Astrocyte (in vitro differentiated cells and primary cell): ENCODE measurements at regions not wholly inside any gene's neighbourhood (a gene's known extent, or its start where the extent isn't known, plus 50 kb on each side); places are given as distances from the start of the nearest gene placed in this dataset.

Source experiments
- DNase-seq: peaks from one replicate; pipeline ENCODE4 v3.0.0-alpha.2; 2010; ENCODE audit warnings: low read depth
- FAIRE-seq: peaks from 2 replicates; lab custom pipeline; 2011; peaks lifted over from hg19 to GRCh38; lab: Jason Lieb, UNC
- H2AFZ ChIP-seq: 2 replicates; pipeline ENCODE4 v1.6.0; 2012; ENCODE audit warnings: low read depth, low read length, inconsistent platforms
- H3K27ac ChIP-seq: 2 replicates; pipeline ENCODE4 v1.5.1; 2011; ENCODE audit warnings: low read depth, low read length, inconsistent platforms
- H3K27me3 ChIP-seq: 2 replicates; pipeline ENCODE4 v1.6.0; 2011; ENCODE audit warnings: low read length, inconsistent platforms; ENCODE audit not compliant: insufficient read depth
- H3K36me3 ChIP-seq: 2 replicates; pipeline ENCODE4 v1.5.1; 2011; ENCODE audit warnings: low read length, inconsistent platforms; ENCODE audit not compliant: insufficient read depth
- H3K4me1 ChIP-seq: 2 replicates; pipeline ENCODE4 v1.5.1; 2011; ENCODE audit warnings: low read length, inconsistent platforms; ENCODE audit not compliant: insufficient read depth
- H3K4me2 ChIP-seq: 2 replicates; pipeline ENCODE4 v1.6.0; 2012; ENCODE audit warnings: low read length, inconsistent platforms
- H3K4me3 ChIP-seq: 2 replicates; pipeline ENCODE4 v1.5.1; 2011; ENCODE audit warnings: low read depth, mild to moderate bottlenecking, low read length, inconsistent platforms; ENCODE audit not compliant: insufficient read depth
- H3K79me2 ChIP-seq: 2 replicates; pipeline ENCODE4 v1.6.0; 2012; ENCODE audit warnings: mild to moderate bottlenecking, low read length, inconsistent platforms; ENCODE audit not compliant: insufficient read depth
- H3K9ac ChIP-seq: 2 replicates; pipeline ENCODE4 v1.6.0; 2012; ENCODE audit warnings: mild to moderate bottlenecking, low read length, inconsistent platforms
- H3K9me3 ChIP-seq: 2 replicates; pipeline ENCODE4 v1.5.1; 2012; ENCODE audit warnings: low read depth, mild to moderate bottlenecking, low read length, inconsistent platforms; ENCODE audit not compliant: insufficient read depth
- H4K20me1 ChIP-seq: 2 replicates; pipeline ENCODE4 v1.6.0; 2012; ENCODE audit warnings: low read length, inconsistent platforms; ENCODE audit not compliant: insufficient read depth
- H3K27ac Mint-ChIP-seq: one replicate; pipeline ENCODE4 v1.8.0; 2021; ENCODE audit warnings: mild to moderate bottlenecking, mixed read lengths; ENCODE audit not compliant: unreplicated experiment
- H3K27me3 Mint-ChIP-seq: one replicate; pipeline ENCODE4 v1.8.0; 2021; ENCODE audit warnings: low read depth, mixed read lengths; ENCODE audit not compliant: unreplicated experiment
- H3K36me3 Mint-ChIP-seq: one replicate; pipeline ENCODE4 v1.8.0; 2021; ENCODE audit warnings: low read depth, mixed read lengths; ENCODE audit not compliant: unreplicated experiment
- H3K4me1 Mint-ChIP-seq: one replicate; pipeline ENCODE4 v1.8.0; 2021; ENCODE audit warnings: low read depth, mixed read lengths; ENCODE audit not compliant: unreplicated experiment
- H3K4me3 Mint-ChIP-seq: one replicate; pipeline ENCODE4 v1.8.0; 2021; ENCODE audit warnings: mild to moderate bottlenecking, moderate library complexity, mixed read lengths; ENCODE audit not compliant: unreplicated experiment
- H3K9me3 Mint-ChIP-seq: one replicate; pipeline ENCODE4 v1.8.0; 2021; ENCODE audit warnings: mild to moderate bottlenecking, mixed read lengths; ENCODE audit not compliant: unreplicated experiment
- EZH2 ChIP-seq: IDR thresholded peaks from 2 replicates; pipeline ENCODE4 v1.6.1; 2012; ENCODE audit warnings: mild to moderate bottlenecking, low read length, inconsistent platforms; ENCODE audit not compliant: insufficient read depth
- TF ChIP-seq, protein P1 (sequence below): IDR thresholded peaks from 2 replicates; pipeline ENCODE4 v1.5.1; 2011; ENCODE audit warnings: low read depth, mild to moderate bottlenecking, inconsistent platforms, low read length, moderate library complexity; ENCODE audit not compliant: insufficient read depth

GRCh38 chr12:114241973-114242434, 163.9 kb downstream of the TBX5 start:
- H3K4me3 ChIP-seq = no peak overlapping the region
- FAIRE-seq (no peak), DNase-seq (no peak)
- H3K27ac ChIP-seq = no peak overlapping the region
- H3K9me3 ChIP-seq = no peaks in the 10 kb centered on the region
- H3K27me3 Mint-ChIP-seq = peaks cover 12% of the 10 kb centered on the region
- no peaks in the 10 kb centered on the region for H3K79me2 ChIP-seq
- H3K4me1 ChIP-seq = no peaks in the 10 kb centered on the region
- peaks cover 4% of the 10 kb centered on the region for H3K9me3 Mint-ChIP-seq
- H3K36me3 Mint-ChIP-seq = no peaks in the 10 kb centered on the region
- H3K4me2 ChIP-seq = no peak overlapping the region
- TF ChIP-seq, protein P1, sequence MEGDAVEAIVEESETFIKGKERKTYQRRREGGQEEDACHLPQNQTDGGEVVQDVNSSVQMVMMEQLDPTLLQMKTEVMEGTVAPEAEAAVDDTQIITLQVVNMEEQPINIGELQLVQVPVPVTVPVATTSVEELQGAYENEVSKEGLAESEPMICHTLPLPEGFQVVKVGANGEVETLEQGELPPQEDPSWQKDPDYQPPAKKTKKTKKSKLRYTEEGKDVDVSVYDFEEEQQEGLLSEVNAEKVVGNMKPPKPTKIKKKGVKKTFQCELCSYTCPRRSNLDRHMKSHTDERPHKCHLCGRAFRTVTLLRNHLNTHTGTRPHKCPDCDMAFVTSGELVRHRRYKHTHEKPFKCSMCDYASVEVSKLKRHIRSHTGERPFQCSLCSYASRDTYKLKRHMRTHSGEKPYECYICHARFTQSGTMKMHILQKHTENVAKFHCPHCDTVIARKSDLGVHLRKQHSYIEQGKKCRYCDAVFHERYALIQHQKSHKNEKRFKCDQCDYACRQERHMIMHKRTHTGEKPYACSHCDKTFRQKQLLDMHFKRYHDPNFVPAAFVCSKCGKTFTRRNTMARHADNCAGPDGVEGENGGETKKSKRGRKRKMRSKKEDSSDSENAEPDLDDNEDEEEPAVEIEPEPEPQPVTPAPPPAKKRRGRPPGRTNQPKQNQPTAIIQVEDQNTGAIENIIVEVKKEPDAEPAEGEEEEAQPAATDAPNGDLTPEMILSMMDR = no peak
- TF ChIP-seq EZH2 = no peak
- no peak overlapping the region for H3K4me3 Mint-ChIP-seq
- no peak overlapping the region for H2AFZ ChIP-seq
- no peak overlapping the region for H3K27ac Mint-ChIP-seq
- no peaks in the 10 kb centered on the region for H4K20me1 ChIP-seq
- no peaks in the 10 kb centered on the region for H3K27me3 ChIP-seq
- peaks cover 11% of the 10 kb centered on the region for H3K4me1 Mint-ChIP-seq
- no peak overlapping the region for H3K9ac ChIP-seq
- H3K36me3 ChIP-seq = no peaks in the 10 kb centered on the region

- Histone ChIP-seq H3K9ac (no peak overlapping the region), H3K4me2 (no peak overlapping the region), H4K20me1 (no peaks in the 10 kb centered on the region), H3K9me3 (no peaks in the 10 kb centered on the region), H3K36me3 (no peaks in the 10 kb centered on the region), H3K4me1 (no peaks in the 10 kb centered on the region), H2AFZ (no peak overlapping the region), H3K4me3 (no peak overlapping the region), H3K27me3 (no peaks in the 10 kb centered on the region), H3K27ac (no peak overlapping the region), H3K79me2 (no peaks in the 10 kb centered on the region)
- Mint-ChIP-seq H3K27me3 (peaks cover 12% of the 10 kb centered on the region), H3K4me3 (no peak overlapping the region), H3K36me3 (no peaks in the 10 kb centered on the region), H3K9me3 (peaks cover 4% of the 10 kb centered on the region), H3K4me1 (peaks cover 11% of the 10 kb centered on the region), H3K27ac (no peak overlapping the region)
- FAIRE-seq (no peak), DNase-seq (no peak)
- TF ChIP-seq, protein P1 = no peak
Observed at GRCh38 chr12:114240288-114240687, 165.7 kb downstream of the TBX5 start.

DNA sequence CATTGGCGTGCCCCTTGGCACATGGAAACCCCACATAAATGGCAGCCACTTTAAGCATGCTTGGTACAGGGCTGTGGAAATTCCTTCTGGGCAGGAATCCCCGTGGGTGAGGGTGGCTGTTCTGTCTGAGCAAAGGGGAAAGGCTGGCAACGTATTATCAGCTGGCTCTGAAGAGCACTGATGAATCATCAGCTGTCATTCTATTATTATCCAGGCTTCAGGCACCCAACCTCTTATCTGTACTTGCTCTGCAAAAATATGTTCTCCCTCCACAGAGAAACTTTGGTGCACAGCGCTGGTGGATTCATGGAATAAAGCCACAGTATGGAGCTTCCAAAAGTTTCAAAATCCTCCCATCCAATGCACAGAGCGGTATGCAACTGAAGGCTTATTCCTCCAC, 167.1 kb downstream of the TBX5 start:
- peak; percentile 53 for DNase-seq
- H3K4me1 Mint-ChIP-seq = peaks cover 11% of the 10 kb centered on the region
- Histone ChIP-seq H3K4me3 (no peak overlapping the region), H3K9me3 (no peaks in the 10 kb centered on the region), H3K9ac (no peak overlapping the region), H2AFZ (no peak overlapping the region), H3K4me2 (no peak overlapping the region), H4K20me1 (no peaks in the 10 kb centered on the region), H3K4me1 (no peaks in the 10 kb centered on the region), H3K27ac (no peak overlapping the region), H3K79me2 (no peaks in the 10 kb centered on the region), H3K36me3 (no peaks in the 10 kb centered on the region), H3K27me3 (no peaks in the 10 kb centered on the region)
- H3K4me3 Mint-ChIP-seq = no peak overlapping the region
- H3K9me3 Mint-ChIP-seq = peaks cover 4% of the 10 kb centered on the region
- no peak for FAIRE-seq
- TF ChIP-seq, protein P1 = no peak
- TF ChIP-seq EZH2 = no peak
- peaks cover 5% of the 10 kb centered on the region for H3K27me3 Mint-ChIP-seq
- no peaks in the 10 kb centered on the region for H3K36me3 Mint-ChIP-seq
- H3K27ac Mint-ChIP-seq = no peak overlapping the region
